ENCODE measurements at regions not wholly inside any gene's neighbourhood (a gene's known extent, or its start where the extent isn't known, plus 50 kb on each side); places are given as distances from the start of the nearest gene placed in this dataset.
"Not testable (repeated sequence)": the region's sequence is repeated elsewhere in the genome, so short reads cannot be mapped to it uniquely, and the experiment has no call there.

GRCh38 chrX:114472008-114472407 lies 111.9 kb upstream of the HTR2C start:
- TF ChIP-seq POLR2A (IDR thresholded peaks at IDR 0.05; ENCODE audit: control extremely low read depth in 1 of 2, low read depth in 2 of 2, low read length in 2 of 2); BCL11A (IDR thresholded peaks at IDR 0.05; ENCODE audit: low read depth in 2 of 2, low read length in 2 of 2); ATF2 (IDR thresholded peaks at IDR 0.05; ENCODE audit: low read length); CTCF (IDR thresholded peaks at IDR 0.05; ENCODE audit: control extremely low read depth in 1 of 3, insufficient read depth in 1 of 3, low read depth in 1 of 3, low read length in 3 of 3); ASH2L (IDR thresholded peaks at IDR 0.05; ENCODE audit: low read length); JUND (IDR thresholded peaks at IDR 0.05; ENCODE audit: low read length); POLR2AphosphoS5 (IDR thresholded peaks at IDR 0.05; ENCODE audit: low read depth, low read length); SIN3A (conservative IDR thresholded peaks at IDR 0.05 in 1 of 2, IDR thresholded peaks at IDR 0.05 in 1 of 2; ENCODE audit: low read depth in 1 of 2, low read length in 2 of 2); CBX8 (IDR thresholded peaks at IDR 0.05; ENCODE audit: borderline replicate concordance, low read depth, low read length); MAX (IDR thresholded peaks at IDR 0.05); RAD21 (IDR thresholded peaks at IDR 0.05 in 1 of 2, conservative IDR thresholded peaks at IDR 0.05 in 1 of 2; ENCODE audit: low read depth in 2 of 2, low read length in 2 of 2); TAF1 (IDR thresholded peaks at IDR 0.05; ENCODE audit: low read depth, low read length); CHD1 (IDR thresholded peaks at IDR 0.05; ENCODE audit: low read depth, low read length): not testable (repeated sequence)

Measured in H1 (cell line).